NCI-H2227 treated with DMSO at 0.1 percent for 48 hours (cell line): ENCODE measurements at regions not wholly inside any gene's neighbourhood (a gene's known extent, or its start where the extent isn't known, plus 50 kb on each side); places are given as distances from the start of the nearest gene placed in this dataset.

Experiments used
- DNase-seq: peaks from one replicate; lab custom pipeline; 2025; lab: John Stamatoyannopoulos, UW

DNA sequence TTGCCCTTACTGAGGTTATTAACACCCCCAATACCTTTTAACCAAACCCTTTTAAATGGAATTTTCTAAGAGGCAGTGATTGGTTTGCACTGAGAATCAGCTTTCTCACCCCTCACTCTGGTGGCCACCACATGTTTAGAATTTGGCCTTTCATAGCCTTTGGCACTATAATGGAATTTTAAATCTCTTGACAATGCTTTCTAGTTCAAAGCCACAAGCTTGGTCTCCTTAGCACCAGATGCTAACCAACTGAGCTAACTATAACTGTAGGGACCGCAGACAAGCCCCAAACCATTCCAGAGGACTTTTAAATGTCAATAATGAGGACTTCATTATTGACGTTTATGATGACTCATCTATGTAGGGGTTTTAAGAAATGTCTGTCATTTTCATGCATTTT lies 238.7 kb upstream of the SNX7 start:
- DNase-seq = no peak

DNA sequence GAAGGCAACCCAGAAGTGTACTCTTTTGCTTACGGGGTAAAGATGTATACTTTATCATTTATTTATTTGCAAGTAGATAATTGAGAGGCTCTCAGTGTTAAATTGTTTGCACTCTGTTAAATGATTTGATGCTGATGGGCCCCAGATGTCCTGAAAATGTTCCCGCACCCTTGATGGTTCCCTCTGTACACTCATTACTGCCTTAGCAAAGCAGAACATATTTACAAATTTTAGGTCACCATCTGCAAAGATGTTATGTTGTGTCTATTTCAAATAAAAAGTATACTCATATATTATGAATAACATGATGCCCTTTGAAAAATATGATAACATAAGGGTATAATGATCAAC lies 240.5 kb upstream of the SNX7 start:
- no peak for DNase-seq

DNA sequence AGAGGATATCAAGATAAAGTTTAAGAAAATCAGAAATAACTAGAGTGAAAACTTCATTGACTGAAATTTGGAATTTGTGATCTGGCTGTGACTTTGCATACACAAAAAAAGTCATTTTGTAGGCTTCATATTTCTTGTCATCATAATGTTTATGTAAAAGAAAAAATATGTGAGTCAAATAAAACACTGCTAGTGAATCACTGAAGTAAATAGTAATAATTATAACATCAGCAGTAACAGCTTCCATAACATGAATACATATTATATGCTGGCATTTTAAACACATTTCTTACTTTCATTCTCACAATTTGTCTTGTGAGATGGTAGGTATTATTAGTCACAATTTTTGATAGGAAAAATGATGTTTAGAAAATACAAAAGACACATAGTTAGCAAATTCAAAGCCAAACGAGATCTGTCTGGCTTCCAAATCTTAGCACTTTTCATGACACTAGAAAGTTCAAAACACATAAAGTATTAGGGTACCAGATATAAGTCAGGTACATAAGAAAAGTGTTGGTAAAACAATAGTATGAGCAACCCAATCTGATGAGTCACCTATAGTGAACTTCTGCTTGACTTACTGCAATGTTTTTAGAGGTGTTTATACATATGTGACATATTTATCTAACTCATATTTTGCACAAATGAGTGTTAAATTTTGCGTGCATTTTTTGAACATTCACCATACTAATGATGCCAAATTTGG lies 241.0 kb upstream of the SNX7 start:
- DNase-seq = no peak

DNA sequence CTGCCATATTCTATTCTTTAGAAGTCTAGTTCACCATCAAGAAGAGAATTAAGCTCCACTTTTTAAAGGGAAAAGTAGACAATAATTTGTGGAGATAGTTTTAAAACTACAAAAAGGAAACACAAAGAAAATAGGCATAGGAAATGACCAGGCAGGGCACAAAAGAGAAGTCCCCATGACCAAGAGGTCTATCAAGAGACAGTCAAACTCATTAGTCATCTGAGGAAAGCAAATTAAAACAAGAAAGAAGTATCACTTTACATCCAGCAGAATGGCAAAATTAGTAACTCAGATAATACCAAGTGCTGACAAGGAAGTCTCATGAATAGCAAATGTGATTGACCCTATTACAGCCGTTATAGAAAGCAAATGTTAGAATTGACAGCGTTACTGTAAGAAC lies 243.7 kb upstream of the SNX7 start:
- no peak for DNase-seq

- peak; percentile 84 for DNase-seq
Measured at GRCh38 chr1:98410082-98410481, 251.4 kb upstream of the SNX7 start.

- DNase-seq = no peak
Measured at GRCh38 chr1:98406352-98407088, 255.0 kb upstream of the SNX7 start.

DNA sequence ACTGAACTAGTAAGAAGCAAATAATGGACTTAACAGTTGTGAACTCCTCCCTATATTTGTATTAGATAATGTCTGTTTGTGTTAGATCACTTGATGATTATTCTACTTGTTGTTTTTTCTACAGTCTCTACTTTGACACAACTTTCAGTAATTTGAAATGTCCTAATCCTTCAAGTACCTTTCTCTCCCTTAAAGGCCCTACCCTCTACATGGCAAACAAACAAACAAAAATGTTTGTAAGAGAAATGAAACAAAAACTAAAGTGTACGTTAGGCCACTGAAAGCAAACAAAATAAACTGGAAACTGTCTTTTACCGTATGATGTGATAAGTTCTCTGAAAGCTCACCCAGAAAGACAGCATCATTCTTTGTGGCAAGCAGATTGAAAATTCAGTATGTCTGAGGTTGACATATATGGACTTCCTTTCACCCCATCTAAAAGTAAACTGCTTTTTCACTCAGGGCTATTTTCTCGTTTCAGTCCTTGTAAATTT lies 255.9 kb upstream of the SNX7 start:
- no peak for DNase-seq

DNA sequence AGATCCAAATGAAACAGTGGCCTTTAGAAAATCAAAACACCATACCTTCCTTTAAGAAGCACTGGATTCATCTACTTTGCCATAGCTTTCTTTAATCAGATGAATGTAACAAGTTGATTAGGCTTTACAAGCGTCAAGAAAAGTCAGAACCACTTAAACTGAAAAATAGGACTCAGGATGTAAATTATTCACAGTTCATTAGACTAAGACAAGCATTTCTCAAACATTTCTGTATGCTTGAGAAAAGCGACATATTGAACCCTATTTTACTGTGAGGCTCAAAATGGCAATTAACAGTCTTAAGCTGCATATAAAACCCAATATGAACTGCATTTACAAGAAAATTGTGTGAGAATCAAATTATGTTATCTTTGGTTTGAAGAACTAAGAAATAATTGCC lies 256.7 kb upstream of the SNX7 start:
- DNase-seq = no peak

GRCh38 chr1:98403963-98404480 lies 257.5 kb upstream of the SNX7 start:
- no peak for DNase-seq

GRCh38 chr1:98402860-98403259 lies 258.7 kb upstream of the SNX7 start:
- no peak for DNase-seq

DNA sequence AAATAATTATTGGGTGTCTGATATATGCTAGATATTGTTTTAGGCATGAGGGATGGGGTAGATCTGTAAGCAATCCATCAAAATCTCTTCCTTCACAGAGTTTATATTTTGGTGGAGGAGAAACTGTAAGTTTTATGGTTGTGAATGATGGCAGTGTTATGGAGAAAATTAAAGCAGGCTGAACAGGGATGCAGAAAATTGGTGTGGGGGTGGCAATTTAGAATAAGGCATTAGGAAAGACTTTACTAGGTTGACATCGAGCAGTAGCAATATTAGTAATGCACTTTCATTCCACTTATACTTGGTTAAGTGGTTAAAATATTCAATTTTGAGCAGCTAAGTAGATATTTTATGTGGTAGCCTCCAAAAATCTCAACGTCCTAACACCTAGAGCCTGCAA lies 261.1 kb upstream of the SNX7 start:
- no peak for DNase-seq

- no peak for DNase-seq
Measured at GRCh38 chr1:98399218-98399617, 262.3 kb upstream of the SNX7 start.

GRCh38 chr1:98398649-98399048 lies 262.9 kb upstream of the SNX7 start:
- no peak for DNase-seq

DNA sequence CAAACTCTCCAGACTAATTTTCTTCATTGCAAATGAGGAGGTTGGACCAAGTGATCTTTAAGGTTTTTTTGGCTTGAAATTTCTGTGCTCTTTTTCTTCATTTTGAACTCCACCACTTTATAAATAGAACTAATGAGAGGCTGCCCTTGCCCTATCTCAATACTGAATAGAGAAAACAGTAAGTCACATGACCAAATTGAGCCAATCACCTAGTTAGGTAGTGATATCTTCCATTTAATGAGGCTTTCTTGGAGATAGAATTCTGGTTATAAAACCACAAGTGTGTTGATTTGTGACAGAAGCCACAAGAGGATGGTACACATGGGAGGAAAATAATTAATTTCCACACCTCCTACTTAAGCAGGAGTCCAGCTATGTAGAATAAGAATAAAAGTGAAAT lies 263.4 kb upstream of the SNX7 start:
- DNase-seq = no peak

GRCh38 chr1:98393719-98394118 lies 267.8 kb upstream of the SNX7 start:
- no peak for DNase-seq

- DNase-seq = no peak
Measured at GRCh38 chr1:98391175-98391574, 270.3 kb upstream of the SNX7 start.

DNA sequence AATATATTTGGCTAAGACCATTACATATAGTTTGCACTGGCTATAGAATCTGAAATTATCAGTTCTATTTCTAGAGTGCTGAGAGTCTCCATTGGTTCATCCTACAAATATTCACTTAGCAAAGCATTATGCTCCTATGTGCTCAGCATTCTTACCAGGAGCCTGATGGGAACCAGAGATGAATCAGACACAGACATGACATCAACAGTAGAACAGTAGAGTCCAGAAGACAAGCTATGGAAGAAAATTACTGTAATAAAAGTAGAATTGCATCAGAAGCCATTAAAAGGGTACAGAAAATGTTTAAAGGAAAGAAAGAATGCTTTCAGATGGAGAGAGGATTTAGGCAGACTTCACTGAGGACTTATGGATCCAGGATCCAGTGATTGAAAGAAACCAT lies 271.7 kb upstream of the SNX7 start:
- no peak for DNase-seq

DNA sequence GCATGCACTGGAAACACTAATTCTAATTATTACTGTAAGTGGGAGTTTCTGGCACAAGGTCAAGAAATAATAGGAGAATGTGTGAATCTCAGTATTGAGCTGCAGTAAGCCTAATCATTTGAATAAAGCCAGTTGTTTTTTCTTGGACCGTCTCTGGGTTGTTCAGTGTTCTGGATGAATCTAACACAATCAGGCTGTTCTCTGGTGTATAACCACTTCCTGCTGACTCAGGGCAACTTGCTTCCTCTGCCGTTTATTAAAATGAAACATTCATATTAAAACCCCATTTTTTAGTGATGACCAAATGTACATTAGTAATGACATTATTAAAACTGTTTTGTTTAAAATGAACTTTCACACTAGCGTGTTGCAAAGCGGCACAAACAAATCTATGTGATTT lies 273.1 kb upstream of the SNX7 start:
- no peak for DNase-seq

GRCh38 chr1:98387701-98388100 lies 273.8 kb upstream of the SNX7 start:
- DNase-seq = no peak

DNA sequence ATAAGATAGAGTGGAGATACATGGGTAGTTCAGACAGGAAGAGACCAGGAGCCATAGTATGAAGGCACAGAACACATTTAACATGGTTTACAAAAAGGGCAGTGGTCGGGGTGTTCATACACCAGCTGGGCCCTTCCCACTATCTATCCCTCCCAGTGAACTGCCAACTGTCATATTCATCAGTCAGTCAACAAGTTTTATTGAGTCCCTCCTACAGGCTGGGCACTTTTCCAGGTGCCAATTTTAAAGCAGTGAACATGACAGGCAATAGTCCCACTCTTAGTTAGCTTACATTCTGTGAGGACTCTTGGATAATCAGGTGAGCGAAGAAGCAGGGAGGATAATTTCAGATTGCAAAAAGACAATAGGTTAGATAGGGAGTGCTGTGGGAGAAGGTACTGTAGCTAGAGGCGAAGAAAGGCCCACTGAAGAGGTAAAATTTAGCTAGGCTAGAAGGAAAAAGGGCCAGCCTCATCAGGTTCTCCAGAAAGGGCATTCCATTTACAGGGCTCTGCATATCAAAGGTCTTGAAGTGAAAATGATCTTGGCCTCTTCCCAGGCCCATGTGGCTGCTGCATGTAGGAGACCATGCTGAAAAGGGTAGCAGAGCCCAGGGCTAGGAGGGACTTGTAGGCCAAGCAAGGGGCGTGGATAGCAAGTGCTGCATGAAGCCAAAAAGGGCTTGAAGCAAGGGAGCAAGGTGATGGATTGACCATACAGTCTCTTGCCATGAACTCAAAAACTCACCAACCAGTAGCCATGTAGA lies 274.7 kb upstream of the SNX7 start:
- DNase-seq = no peak

- no peak for DNase-seq
Measured at GRCh38 chr1:98385652-98386051, 275.9 kb upstream of the SNX7 start.

DNA sequence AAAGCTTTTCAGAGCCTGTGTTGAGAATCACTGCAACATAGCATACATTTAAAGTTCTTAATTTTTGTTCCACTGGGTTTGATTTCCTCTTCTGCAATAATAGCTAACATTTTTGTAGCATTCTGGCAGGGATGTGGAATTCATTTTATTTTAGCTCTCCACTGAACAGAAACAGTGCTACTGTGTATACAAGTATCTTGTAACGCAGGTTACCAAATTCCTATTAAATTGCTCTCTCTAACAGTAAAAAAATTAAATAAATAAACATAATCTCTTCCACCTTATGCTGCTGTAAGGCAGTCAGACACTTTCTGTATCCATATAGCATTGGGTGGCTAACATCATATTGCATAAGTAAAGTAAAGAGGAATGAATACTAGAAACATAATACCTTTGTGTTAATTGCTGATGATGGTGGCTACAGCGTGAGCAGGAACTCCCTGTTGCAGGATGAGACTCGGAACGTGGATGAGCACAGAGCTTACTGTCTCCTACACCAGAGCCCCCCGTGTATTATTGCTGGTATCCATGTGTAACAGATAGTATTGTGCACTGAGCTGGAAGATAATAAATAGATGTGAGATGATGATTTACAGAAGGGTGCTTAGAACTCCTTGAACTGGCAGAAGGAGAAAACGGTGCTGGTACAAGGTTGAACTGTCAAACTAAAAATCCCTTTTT lies 276.9 kb upstream of the SNX7 start:
- peak; percentile 58 for DNase-seq
